C4-2B (cell line): ENCODE measurements at regions not wholly inside any gene's neighbourhood (a gene's known extent, or its start where the extent isn't known, plus 50 kb on each side); places are given as distances from the start of the nearest gene placed in this dataset.

Experiments used
- ZFX ChIP-seq: fragments of 450-650 bp; IDR thresholded peaks from 2 replicates; pipeline ENCODE4 v1.6.1; 2017
- TF ChIP-seq, protein P1 (sequence below): fragments of 450-650 bp; conservative IDR thresholded peaks from 2 replicates; pipeline ENCODE4 v1.5.1; 2017; ENCODE audit warnings: mild to moderate bottlenecking

- TF ChIP-seq, protein P1, sequence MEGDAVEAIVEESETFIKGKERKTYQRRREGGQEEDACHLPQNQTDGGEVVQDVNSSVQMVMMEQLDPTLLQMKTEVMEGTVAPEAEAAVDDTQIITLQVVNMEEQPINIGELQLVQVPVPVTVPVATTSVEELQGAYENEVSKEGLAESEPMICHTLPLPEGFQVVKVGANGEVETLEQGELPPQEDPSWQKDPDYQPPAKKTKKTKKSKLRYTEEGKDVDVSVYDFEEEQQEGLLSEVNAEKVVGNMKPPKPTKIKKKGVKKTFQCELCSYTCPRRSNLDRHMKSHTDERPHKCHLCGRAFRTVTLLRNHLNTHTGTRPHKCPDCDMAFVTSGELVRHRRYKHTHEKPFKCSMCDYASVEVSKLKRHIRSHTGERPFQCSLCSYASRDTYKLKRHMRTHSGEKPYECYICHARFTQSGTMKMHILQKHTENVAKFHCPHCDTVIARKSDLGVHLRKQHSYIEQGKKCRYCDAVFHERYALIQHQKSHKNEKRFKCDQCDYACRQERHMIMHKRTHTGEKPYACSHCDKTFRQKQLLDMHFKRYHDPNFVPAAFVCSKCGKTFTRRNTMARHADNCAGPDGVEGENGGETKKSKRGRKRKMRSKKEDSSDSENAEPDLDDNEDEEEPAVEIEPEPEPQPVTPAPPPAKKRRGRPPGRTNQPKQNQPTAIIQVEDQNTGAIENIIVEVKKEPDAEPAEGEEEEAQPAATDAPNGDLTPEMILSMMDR, result no peak
- no peak for TF ChIP-seq ZFX
Observed at GRCh38 chr1:194378517-194378916, 1192.1 kb upstream of the B3GALT2 start.
